H9 (cell line): ENCODE measurements at regions not wholly inside any gene's neighbourhood (a gene's known extent, or its start where the extent isn't known, plus 50 kb on each side); places are given as distances from the start of the nearest gene placed in this dataset.

ENCODE experiments used
- DNase-seq: peaks from one replicate; pipeline ENCODE4 v3.0.0-alpha.2; 2017
- H2AFZ ChIP-seq: one replicate; pipeline ENCODE4 v1.6.1; 2013; ENCODE audit warnings: mild to moderate bottlenecking, low read length, control low read depth, moderate library complexity
- H2AK5ac ChIP-seq: 2 replicates; pipeline ENCODE4 v1.6.1; 2013; ENCODE audit warnings: low read length, control low read depth, mixed read lengths; ENCODE audit not compliant: insufficient read length
- H2BK120ac ChIP-seq: one replicate; pipeline ENCODE4 v1.6.1; 2013; ENCODE audit warnings: low read depth, mild to moderate bottlenecking, low read length, control low read depth, inconsistent platforms; ENCODE audit not compliant: poor library complexity, severe bottlenecking
- H2BK12ac ChIP-seq: 2 replicates; pipeline ENCODE4 v1.6.1; 2013; ENCODE audit warnings: low read length, control low read depth, mixed read lengths, low read depth; ENCODE audit not compliant: insufficient read length
- H2BK15ac ChIP-seq: 2 replicates; pipeline ENCODE4 v1.6.1; 2013; ENCODE audit warnings: low read depth, low read length, control low read depth
- H2BK20ac ChIP-seq: one replicate; pipeline ENCODE4 v1.6.1; 2013; ENCODE audit warnings: low read depth, mild to moderate bottlenecking, low read length, control low read depth, inconsistent platforms; ENCODE audit not compliant: poor library complexity, severe bottlenecking
- H2BK5ac ChIP-seq: 2 replicates; pipeline ENCODE4 v1.6.1; 2013; ENCODE audit warnings: low read length, control low read depth, mixed read lengths; ENCODE audit not compliant: insufficient read length
- H3K14ac ChIP-seq: 2 replicates; pipeline ENCODE4 v1.6.1; 2013; ENCODE audit warnings: low read length, control low read depth; ENCODE audit not compliant: insufficient read depth
- H3K18ac ChIP-seq: 2 replicates; pipeline ENCODE4 v1.6.1; 2013; ENCODE audit warnings: low read depth, mild to moderate bottlenecking, mixed read lengths, low read length, control low read depth; ENCODE audit not compliant: insufficient read length
- H3K23ac ChIP-seq: 2 replicates; pipeline ENCODE4 v1.6.1; 2013; ENCODE audit warnings: low read length, control low read depth, mixed read lengths, low read depth; ENCODE audit not compliant: insufficient read length
- H3K23me2 ChIP-seq: 2 replicates; pipeline ENCODE4 v1.6.1; 2013; ENCODE audit warnings: low read depth, mild to moderate bottlenecking, mixed read lengths, low read length, control low read depth; ENCODE audit not compliant: insufficient read length, poor library complexity, severe bottlenecking
- H3K27ac ChIP-seq: 2 replicates; pipeline ENCODE4 v1.5.1; 2013; ENCODE audit warnings: low read length, control low read depth, mixed read lengths, low read depth; ENCODE audit not compliant: insufficient read length
- H3K27me3 ChIP-seq: 2 replicates; pipeline ENCODE4 v1.6.1; 2013; ENCODE audit warnings: low read length, control low read depth, inconsistent platforms; ENCODE audit not compliant: insufficient read depth
- H3K4ac ChIP-seq: 2 replicates; pipeline ENCODE4 v1.6.1; 2013; ENCODE audit warnings: low read depth, mild to moderate bottlenecking, control low read depth, inconsistent platforms, low read length, moderate library complexity
- H3K4me1 ChIP-seq: 2 replicates; pipeline ENCODE4 v1.6.1; 2013; ENCODE audit warnings: low read length, control low read depth, inconsistent platforms; ENCODE audit not compliant: insufficient read depth
- H3K4me2 ChIP-seq: 2 replicates; pipeline ENCODE4 v1.6.1; 2013; ENCODE audit warnings: low read length, control low read depth, mixed read lengths; ENCODE audit not compliant: insufficient read length, insufficient read depth
- H3K56ac ChIP-seq: 2 replicates; pipeline ENCODE4 v1.6.1; 2013; ENCODE audit warnings: low read depth, mild to moderate bottlenecking, mixed read lengths, low read length, control low read depth; ENCODE audit not compliant: insufficient read length
- H3K79me1 ChIP-seq: 2 replicates; pipeline ENCODE4 v1.6.1; 2013; ENCODE audit warnings: low read depth, mild to moderate bottlenecking, moderate library complexity, low read length, control low read depth, inconsistent platforms; ENCODE audit not compliant: insufficient read depth, poor library complexity, severe bottlenecking
- H3K79me2 ChIP-seq: 2 replicates; pipeline ENCODE4 v1.6.1; 2013; ENCODE audit warnings: low read length, control low read depth, inconsistent platforms; ENCODE audit not compliant: insufficient read depth
- H3K9ac ChIP-seq: 2 replicates; pipeline ENCODE4 v1.6.1; 2013; ENCODE audit warnings: low read length, control low read depth, mixed read lengths; ENCODE audit not compliant: insufficient read length; ENCODE audit errors: extremely low read depth
- H3K9me3 ChIP-seq: one replicate; pipeline ENCODE4 v1.6.1; 2013; ENCODE audit warnings: low read depth, low read length, inconsistent platforms; ENCODE audit not compliant: control insufficient read depth
- H3T11ph ChIP-seq: one replicate; pipeline ENCODE4 v1.6.1; 2013; ENCODE audit warnings: mild to moderate bottlenecking, low read length, control low read depth, inconsistent platforms
- H4K20me1 ChIP-seq: one replicate; pipeline ENCODE4 v1.6.1; 2013; ENCODE audit not compliant: control insufficient read depth, insufficient read length, insufficient read depth
- H4K5ac ChIP-seq: 2 replicates; pipeline ENCODE4 v1.6.1; 2013; ENCODE audit warnings: low read depth, mild to moderate bottlenecking, mixed read lengths, low read length, control low read depth; ENCODE audit not compliant: insufficient read length
- H4K8ac ChIP-seq: replicated peaks from 2 replicates; pipeline ENCODE4 v1.6.1; 2013; ENCODE audit warnings: low read length, control low read depth, mixed read lengths, low read depth; ENCODE audit not compliant: insufficient read length
- H4K91ac ChIP-seq: 2 replicates; pipeline ENCODE4 v1.6.1; 2013; ENCODE audit warnings: low read depth, mild to moderate bottlenecking, moderate library complexity, mixed read lengths, low read length, control low read depth; ENCODE audit not compliant: insufficient read length
- H3K27ac Mint-ChIP-seq, 3 experiments: 2 replicates in 2 of 3; 3 replicates in 1 of 3; pipeline ENCODE4 v1.8.0; 2020 to 2021; ENCODE audit warnings: mixed read lengths in 3 of 3, mild to moderate bottlenecking in 1 of 3, moderate library complexity in 1 of 3
- H3K27me3 Mint-ChIP-seq: 2 replicates; pipeline ENCODE4 v1.8.0; 2021; ENCODE audit warnings: low read depth, mild to moderate bottlenecking, moderate library complexity, mixed read lengths
- H3K36me3 Mint-ChIP-seq, 3 experiments: 2 replicates in 2 of 3; 3 replicates in 1 of 3; pipeline ENCODE4 v1.8.0; 2020 to 2021; ENCODE audit warnings: low read depth in 3 of 3, mixed read lengths in 3 of 3; ENCODE audit not compliant: insufficient read depth in 1 of 3
- H3K4me1 Mint-ChIP-seq, 2 experiments: 2 replicates each; pipeline ENCODE4 v1.8.0; 2020; ENCODE audit warnings: mixed read lengths in 2 of 2
- H3K4me3 Mint-ChIP-seq, 2 experiments: 2 replicates in 1 of 2; 3 replicates in 1 of 2; pipeline ENCODE4 v1.8.0; 2020 to 2021; ENCODE audit warnings: mild to moderate bottlenecking in 2 of 2, mixed read lengths in 2 of 2, moderate library complexity in 1 of 2
- H3K9me3 Mint-ChIP-seq, 2 experiments: 2 replicates in 1 of 2; 3 replicates in 1 of 2; pipeline ENCODE4 v1.8.0; 2020; ENCODE audit warnings: mild to moderate bottlenecking in 2 of 2, mixed read lengths in 2 of 2, moderate library complexity in 1 of 2
- WGBS: extraction: QIAGEN DNeasy Blood & Tissue Kit; methylation state at CpG from one replicate; pipeline ENCODE4 v1.1.7; 2013; ENCODE audit warnings: missing lambda C conversion rate, low lambda C conversion rate, mixed read lengths; ENCODE audit not compliant: insufficient read length; ENCODE audit errors: extremely low coverage; 5-methylcytosine and 5-hydroxymethylcytosine counted together
- TF ChIP-seq, protein P1 (sequence below): fragments of 200-600 bp; sonication (generic); conservative IDR thresholded peaks from 3 replicates; pipeline ENCODE4 v1.8.0; 2021; ENCODE audit warnings: antibody characterized with exemption, mild to moderate bottlenecking

DNA sequence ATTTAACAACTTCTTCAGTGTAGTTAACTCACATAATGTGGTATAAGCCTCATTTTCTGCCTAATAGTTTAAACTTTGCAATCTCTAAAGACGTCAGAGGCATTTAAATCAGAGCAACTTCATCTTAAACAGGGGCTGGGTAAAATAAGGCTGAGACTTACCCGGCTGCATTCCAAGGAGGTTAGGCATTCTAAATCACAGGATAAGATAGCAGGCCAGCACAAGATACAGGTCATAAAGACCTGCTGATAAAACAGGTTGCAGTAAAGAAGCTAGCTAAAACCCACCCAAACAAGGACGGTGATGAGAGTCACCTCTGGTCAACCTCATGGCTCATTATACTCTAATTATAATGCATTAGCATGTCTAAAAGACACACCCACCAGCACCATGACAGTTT lies 115.6 kb upstream of the PKP2 start:
- no peaks in the 10 kb centered on the region for H3K23me2 ChIP-seq
- H3K23ac ChIP-seq, result no peak overlapping the region
- peaks cover 10% of the 10 kb centered on the region for H3K9me3 ChIP-seq
- Mint-ChIP-seq H3K4me1 (peaks cover 0 to 10% of the 10 kb centered on the region in 2 experiments; a peak in 2 of 4 replicates), H3K27me3 (no peaks in the 10 kb centered on the region; the same call in 1 of the 2 replicates), H3K27ac (no peak overlapping the region), H3K36me3 (peaks cover 7 to 14% (median 13%) of the 10 kb centered on the region in 3 experiments), H3K9me3 (peaks cover 23 to 34% of the 10 kb centered on the region in 2 experiments), H3K4me3 (no peak overlapping the region)
- H2AFZ ChIP-seq, result no peak overlapping the region
- no peaks in the 10 kb centered on the region for H4K20me1 ChIP-seq
- no peak overlapping the region for H3K14ac ChIP-seq
- no peak overlapping the region for H3K18ac ChIP-seq
- H3K4me2 ChIP-seq, result no peak overlapping the region
- no peak overlapping the region for H2BK120ac ChIP-seq
- H2BK5ac ChIP-seq, result no peak overlapping the region
- H3K79me1 ChIP-seq, result no peaks in the 10 kb centered on the region
- no peak overlapping the region for H3K4ac ChIP-seq
- DNase-seq, result no peak
- H3K4me1 ChIP-seq, result no peaks in the 10 kb centered on the region
- TF ChIP-seq, protein P1, sequence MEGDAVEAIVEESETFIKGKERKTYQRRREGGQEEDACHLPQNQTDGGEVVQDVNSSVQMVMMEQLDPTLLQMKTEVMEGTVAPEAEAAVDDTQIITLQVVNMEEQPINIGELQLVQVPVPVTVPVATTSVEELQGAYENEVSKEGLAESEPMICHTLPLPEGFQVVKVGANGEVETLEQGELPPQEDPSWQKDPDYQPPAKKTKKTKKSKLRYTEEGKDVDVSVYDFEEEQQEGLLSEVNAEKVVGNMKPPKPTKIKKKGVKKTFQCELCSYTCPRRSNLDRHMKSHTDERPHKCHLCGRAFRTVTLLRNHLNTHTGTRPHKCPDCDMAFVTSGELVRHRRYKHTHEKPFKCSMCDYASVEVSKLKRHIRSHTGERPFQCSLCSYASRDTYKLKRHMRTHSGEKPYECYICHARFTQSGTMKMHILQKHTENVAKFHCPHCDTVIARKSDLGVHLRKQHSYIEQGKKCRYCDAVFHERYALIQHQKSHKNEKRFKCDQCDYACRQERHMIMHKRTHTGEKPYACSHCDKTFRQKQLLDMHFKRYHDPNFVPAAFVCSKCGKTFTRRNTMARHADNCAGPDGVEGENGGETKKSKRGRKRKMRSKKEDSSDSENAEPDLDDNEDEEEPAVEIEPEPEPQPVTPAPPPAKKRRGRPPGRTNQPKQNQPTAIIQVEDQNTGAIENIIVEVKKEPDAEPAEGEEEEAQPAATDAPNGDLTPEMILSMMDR, result no peak
- H2AK5ac ChIP-seq, result no peak overlapping the region
- no peak overlapping the region for H3T11ph ChIP-seq
- WGBS, result no CpG with 5 or more reads among the region's 3 CpGs
- no peak overlapping the region for H2BK12ac ChIP-seq
- H4K8ac ChIP-seq, result no peak overlapping the region
- no peak overlapping the region for H2BK15ac ChIP-seq
- H4K91ac ChIP-seq, result no peak overlapping the region
- H3K27me3 ChIP-seq, result no peaks in the 10 kb centered on the region
- no peak overlapping the region for H3K9ac ChIP-seq
- no peak overlapping the region for H4K5ac ChIP-seq
- H2BK20ac ChIP-seq, result no peak overlapping the region
- H3K79me2 ChIP-seq, result no peaks in the 10 kb centered on the region
- no peak overlapping the region for H3K27ac ChIP-seq
- no peak overlapping the region for H3K56ac ChIP-seq
